ENCODE measurements at regions not wholly inside any gene's neighbourhood (a gene's known extent, or its start where the extent isn't known, plus 50 kb on each side); places are given as distances from the start of the nearest gene placed in this dataset.

DNA sequence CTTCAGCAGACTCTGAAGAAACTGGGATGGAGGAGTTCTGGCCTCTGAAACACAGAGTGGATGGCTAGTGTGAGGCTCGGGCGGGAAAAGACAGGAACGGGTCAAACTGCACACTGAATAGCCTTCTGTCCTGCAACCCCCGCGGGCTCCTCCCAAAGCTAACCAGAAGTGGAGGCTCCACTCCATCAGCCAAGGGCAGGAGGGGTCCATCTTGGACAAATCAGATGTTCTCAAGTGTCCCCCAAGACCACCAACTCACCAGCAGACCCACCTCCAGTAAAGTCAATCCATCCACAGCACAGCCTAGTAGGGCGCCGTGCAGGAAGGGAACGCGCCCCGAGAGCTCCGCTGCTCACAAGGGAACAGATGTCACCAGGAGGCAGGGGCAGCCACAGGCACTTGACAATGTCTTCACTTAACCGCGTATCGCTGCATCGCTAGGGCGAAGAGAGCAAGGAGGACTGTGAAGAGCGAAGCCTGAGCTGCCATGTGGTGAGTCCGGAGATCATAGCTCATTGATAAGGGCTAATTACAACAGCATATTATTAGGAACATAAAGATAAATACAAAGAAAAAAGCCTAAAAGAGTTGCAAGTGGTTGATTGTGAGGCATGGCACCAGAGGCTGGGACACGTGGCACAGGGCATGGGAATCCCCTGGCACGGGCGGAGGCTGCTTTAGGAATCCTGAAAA, 494.6 kb upstream of the MYT1L start:
- DNase-seq (no peak), ATAC-seq (ENCODE audit: low read depth) (no peak)
- H2BK20ac ChIP-seq (ENCODE audit: low read depth, low read length) = no peak overlapping the region
- POLR2A ChIA-PET (ENCODE audit: unreplicated experiment) = no interaction called here
- H3K14ac ChIP-seq (replicated peaks; ENCODE audit: low read depth, low read length) = no peak overlapping the region
- in situ Hi-C loops (cut with MboI; ENCODE audit: low sequenced_read_pairs) (no loop called here), dilution Hi-C loops (cut with HindIII; ENCODE audit: low sequenced_read_pairs, unreplicated experiment) (no loop called here), intact Hi-C loops (cut with micrococcal nuclease) (no loop called here)
- 75% methylated on average over 4 of the region's 21 CpGs; no CpG with 5 or more reads in 1 of the 2 experiments for WGBS, 2 experiments (ENCODE audit: extremely low coverage in 2 of 2, insufficient read length in 1 of 2)
- H2AK9ac ChIP-seq (replicated peaks; ENCODE audit: low read depth, low read length, poor library complexity) = no peak overlapping the region
- no peak overlapping the region for H2BK5ac ChIP-seq (ENCODE audit: low read depth, low read length, poor library complexity, severe bottlenecking)
- peaks cover 49% of the 10 kb centered on the region for H3K9me3 ChIP-seq (ENCODE audit: control insufficient read depth, insufficient read depth, low read length)
- no peaks in the 10 kb centered on the region for H3K79me1 ChIP-seq (ENCODE audit: low read depth in 1 of 2, low read length in 2 of 2)
- no peak for TF ChIP-seq RCOR1 (IDR thresholded peaks at IDR 0.05; ENCODE audit: insufficient replicate concordance, low read length)
- TF ChIP-seq CHD1 (IDR thresholded peaks at IDR 0.05; ENCODE audit: low read depth, low read length) = no peak
- no peak for TF ChIP-seq RAD21 (IDR thresholded peaks at IDR 0.05; ENCODE audit: low read length)
- TF ChIP-seq NFE2L2 (IDR thresholded peaks at IDR 0.05; ENCODE audit: low read depth, low read length) = no peak
- no peak for TF ChIP-seq SMC3 (IDR thresholded peaks at IDR 0.05; ENCODE audit: low read depth, low read length)
- TF ChIP-seq MAZ (IDR thresholded peaks at IDR 0.05; ENCODE audit: borderline replicate concordance, low read depth, low read length) = no peak
- TF ChIP-seq, protein P1, sequence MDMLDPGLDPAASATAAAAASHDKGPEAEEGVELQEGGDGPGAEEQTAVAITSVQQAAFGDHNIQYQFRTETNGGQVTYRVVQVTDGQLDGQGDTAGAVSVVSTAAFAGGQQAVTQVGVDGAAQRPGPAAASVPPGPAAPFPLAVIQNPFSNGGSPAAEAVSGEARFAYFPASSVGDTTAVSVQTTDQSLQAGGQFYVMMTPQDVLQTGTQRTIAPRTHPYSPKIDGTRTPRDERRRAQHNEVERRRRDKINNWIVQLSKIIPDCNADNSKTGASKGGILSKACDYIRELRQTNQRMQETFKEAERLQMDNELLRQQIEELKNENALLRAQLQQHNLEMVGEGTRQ (IDR thresholded peaks at IDR 0.05; ENCODE audit: low read depth, low read length) = no peak
- no peak for TF ChIP-seq CEBPB (IDR thresholded peaks at IDR 0.05; ENCODE audit: low read depth, low read length)
- TF ChIP-seq, protein P2, sequence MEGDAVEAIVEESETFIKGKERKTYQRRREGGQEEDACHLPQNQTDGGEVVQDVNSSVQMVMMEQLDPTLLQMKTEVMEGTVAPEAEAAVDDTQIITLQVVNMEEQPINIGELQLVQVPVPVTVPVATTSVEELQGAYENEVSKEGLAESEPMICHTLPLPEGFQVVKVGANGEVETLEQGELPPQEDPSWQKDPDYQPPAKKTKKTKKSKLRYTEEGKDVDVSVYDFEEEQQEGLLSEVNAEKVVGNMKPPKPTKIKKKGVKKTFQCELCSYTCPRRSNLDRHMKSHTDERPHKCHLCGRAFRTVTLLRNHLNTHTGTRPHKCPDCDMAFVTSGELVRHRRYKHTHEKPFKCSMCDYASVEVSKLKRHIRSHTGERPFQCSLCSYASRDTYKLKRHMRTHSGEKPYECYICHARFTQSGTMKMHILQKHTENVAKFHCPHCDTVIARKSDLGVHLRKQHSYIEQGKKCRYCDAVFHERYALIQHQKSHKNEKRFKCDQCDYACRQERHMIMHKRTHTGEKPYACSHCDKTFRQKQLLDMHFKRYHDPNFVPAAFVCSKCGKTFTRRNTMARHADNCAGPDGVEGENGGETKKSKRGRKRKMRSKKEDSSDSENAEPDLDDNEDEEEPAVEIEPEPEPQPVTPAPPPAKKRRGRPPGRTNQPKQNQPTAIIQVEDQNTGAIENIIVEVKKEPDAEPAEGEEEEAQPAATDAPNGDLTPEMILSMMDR (conservative IDR thresholded peaks at IDR 0.05; ENCODE audit: low read depth, low read length) = no peak
- no peak for TF ChIP-seq BHLHE40 (IDR thresholded peaks at IDR 0.05; ENCODE audit: low read depth, low read length)
- TF ChIP-seq, protein P3, sequence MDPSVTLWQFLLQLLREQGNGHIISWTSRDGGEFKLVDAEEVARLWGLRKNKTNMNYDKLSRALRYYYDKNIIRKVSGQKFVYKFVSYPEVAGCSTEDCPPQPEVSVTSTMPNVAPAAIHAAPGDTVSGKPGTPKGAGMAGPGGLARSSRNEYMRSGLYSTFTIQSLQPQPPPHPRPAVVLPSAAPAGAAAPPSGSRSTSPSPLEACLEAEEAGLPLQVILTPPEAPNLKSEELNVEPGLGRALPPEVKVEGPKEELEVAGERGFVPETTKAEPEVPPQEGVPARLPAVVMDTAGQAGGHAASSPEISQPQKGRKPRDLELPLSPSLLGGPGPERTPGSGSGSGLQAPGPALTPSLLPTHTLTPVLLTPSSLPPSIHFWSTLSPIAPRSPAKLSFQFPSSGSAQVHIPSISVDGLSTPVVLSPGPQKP (IDR thresholded peaks at IDR 0.05; ENCODE audit: borderline replicate concordance, low read depth, low read length) = no peak
- TF ChIP-seq MAFK (IDR thresholded peaks at IDR 0.05; ENCODE audit: low read depth, low read length) = no peak
- no peak for TF ChIP-seq FOS (IDR thresholded peaks at IDR 0.05; ENCODE audit: low read depth, low read length)
- TF ChIP-seq MXI1 (IDR thresholded peaks at IDR 0.05; ENCODE audit: borderline replicate concordance, low read depth, low read length) = no peak
- no peak for TF ChIP-seq POLR2A (IDR thresholded peaks at IDR 0.05; ENCODE audit: low read depth, low read length)
- TF ChIP-seq RFX5 (IDR thresholded peaks at IDR 0.05; ENCODE audit: low read depth, low read length) = no peak
- no peak overlapping the region for H3K4me2 ChIP-seq (ENCODE audit: low read depth, low read length)
- H3K27me3 ChIP-seq (ENCODE audit: control insufficient read depth, insufficient read depth, low read length) = no peaks in the 10 kb centered on the region
- H3K36me3 ChIP-seq (ENCODE audit: control insufficient read depth, insufficient read depth, low read length) = no peaks in the 10 kb centered on the region
- H4K20me1 ChIP-seq (ENCODE audit: insufficient read depth, low read length) = no peaks in the 10 kb centered on the region
- H2BK15ac ChIP-seq (ENCODE audit: low read depth, low read length) = no peak overlapping the region
- no peak overlapping the region for H2AK5ac ChIP-seq (ENCODE audit: low read depth, low read length)
- CTCF ChIA-PET = no interaction called here
- H4K91ac ChIP-seq (ENCODE audit: insufficient read depth, low read depth, low read length) = no peak overlapping the region
- no peak overlapping the region for H3K18ac ChIP-seq (ENCODE audit: low read depth, low read length)
- H3K23ac ChIP-seq (ENCODE audit: low read depth, low read length) = no peak overlapping the region
- H3K56ac ChIP-seq (ENCODE audit: extremely low read depth, insufficient read depth, low read length) = no peak overlapping the region
- no peaks in the 10 kb centered on the region for H3K4me1 ChIP-seq (ENCODE audit: control insufficient read depth, insufficient read depth, low read length)
- H2BK120ac ChIP-seq (ENCODE audit: low read depth, low read length) = no peak overlapping the region
- no peak overlapping the region for H4K8ac ChIP-seq (ENCODE audit: low read depth in 2 of 2, low read length in 2 of 2)
- no peak overlapping the region for H3K27ac ChIP-seq (ENCODE audit: insufficient read depth, low read length)
- H3K4ac ChIP-seq (ENCODE audit: low read depth, low read length) = no peak overlapping the region
- H3K4me3 ChIP-seq (ENCODE audit: insufficient read depth, low read depth, low read length) = no peak overlapping the region
- H3K9me1 ChIP-seq (ENCODE audit: insufficient read depth, low read length) = no peaks in the 10 kb centered on the region
- BruUV-seq (replicated peaks) = no TSS peak
- no peak overlapping the region for H2AFZ ChIP-seq (replicated peaks; ENCODE audit: low read length, poor library complexity)
- no peak overlapping the region for H4K5ac ChIP-seq (ENCODE audit: low read depth, low read length)
- no peak overlapping the region for H3K9ac ChIP-seq (ENCODE audit: low read depth, low read length)
